GM19372 (cell line): ENCODE measurements at regions not wholly inside any gene's neighbourhood (a gene's known extent, or its start where the extent isn't known, plus 50 kb on each side); places are given as distances from the start of the nearest gene placed in this dataset.

ENCODE experiments used
- ATAC-seq: cut with Tn5 transposase; IDR thresholded peaks from one replicate; pipeline ENCODE4 v1.9.1; 2021; ENCODE audit warnings: mild to moderate bottlenecking, low read depth, moderate library complexity; ENCODE audit not compliant: unreplicated experiment

DNA sequence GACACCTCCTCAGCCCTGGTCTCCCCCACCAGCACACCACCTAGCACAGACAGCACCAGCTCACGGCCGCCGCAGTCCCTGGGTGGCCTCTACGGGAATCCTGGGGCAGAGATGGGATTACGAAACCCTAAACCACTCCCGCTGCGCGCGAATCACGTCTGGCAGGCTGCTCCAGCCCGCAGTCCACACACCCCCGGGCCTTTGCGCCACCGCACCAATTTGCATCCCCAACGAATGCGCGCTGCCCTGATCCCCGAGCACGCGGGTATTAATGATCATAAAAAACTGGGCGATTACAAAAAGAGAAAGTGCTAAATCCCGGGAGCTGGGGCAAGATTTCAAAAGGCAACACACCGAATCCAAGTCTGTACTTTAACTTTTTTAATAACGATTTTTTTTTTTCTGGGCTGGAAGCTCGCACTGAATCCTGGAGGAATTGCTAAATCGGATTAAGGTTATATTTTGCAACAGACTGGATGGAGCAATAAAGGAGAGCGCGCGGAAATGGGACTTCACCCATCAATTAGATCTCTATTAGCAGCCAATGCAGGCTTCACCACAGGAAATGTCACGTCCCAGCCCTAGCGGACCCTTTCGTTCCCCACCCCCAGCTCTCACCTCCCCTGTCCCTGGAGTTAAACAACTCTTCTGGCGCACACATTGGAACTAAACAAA, 69.8 kb upstream of the TMEM33 start:
- no peak for ATAC-seq

DNA sequence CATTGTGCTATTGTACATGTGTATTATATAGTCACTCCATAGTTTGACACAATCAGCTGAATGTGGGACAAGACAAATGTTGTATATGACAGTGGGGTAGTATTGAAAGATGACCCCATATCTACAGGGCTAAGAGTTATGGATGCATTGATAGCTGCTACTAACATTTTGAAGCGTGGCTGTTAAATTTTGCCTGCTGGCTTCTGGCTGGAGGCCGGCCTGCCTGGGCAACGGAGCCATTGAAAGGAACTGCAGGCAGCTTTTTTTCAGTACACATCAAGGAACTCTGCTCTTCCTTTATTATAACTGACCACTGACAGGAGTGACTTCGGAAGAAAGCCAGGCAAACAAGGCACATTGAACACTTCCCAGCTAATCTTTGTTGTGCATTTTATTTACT, 76.1 kb upstream of the TMEM33 start:
- no peak for ATAC-seq

DNA sequence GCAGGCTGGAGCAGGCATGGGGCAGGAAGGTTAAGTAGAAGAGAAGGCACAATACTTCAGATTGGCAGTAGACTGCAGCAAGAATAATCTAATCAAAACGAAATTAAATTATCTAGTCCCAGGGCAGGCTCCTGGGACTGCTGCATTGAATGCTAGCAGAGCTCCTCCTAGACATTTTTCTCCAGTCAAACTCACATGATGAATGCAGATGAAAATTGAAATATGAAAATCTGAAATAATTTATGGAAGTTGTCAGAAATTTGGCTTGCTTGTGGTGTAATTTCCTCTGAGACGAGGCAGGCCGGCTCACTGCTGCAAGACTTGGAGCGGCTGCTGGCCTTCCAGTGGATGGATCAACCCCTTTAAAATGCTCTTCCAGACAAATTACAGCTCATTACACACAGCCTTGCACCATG, 78.0 kb upstream of the TMEM33 start:
- ATAC-seq = no peak

- no peak for ATAC-seq
Measured at GRCh38 chr4:41856797-41857196, 78.4 kb upstream of the TMEM33 start.

DNA sequence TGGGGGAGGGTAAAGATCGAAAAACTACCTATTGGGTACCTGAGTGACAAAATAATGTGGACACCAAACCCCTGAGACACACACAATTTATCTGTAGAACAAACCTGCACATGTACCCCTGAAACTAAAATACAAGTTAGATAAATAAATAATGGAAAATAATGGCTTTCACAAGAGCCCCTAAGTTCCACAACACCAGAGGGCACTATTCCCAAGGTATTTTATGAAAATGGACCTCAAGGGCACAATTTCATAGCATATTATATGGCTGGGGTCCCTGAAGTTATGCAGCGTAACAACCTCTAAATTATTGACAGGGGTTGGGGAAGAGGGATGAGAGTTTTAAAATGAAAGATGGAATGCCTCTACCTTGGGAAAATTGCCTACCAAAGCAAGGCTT, 81.3 kb upstream of the TMEM33 start:
- ATAC-seq = no peak

DNA sequence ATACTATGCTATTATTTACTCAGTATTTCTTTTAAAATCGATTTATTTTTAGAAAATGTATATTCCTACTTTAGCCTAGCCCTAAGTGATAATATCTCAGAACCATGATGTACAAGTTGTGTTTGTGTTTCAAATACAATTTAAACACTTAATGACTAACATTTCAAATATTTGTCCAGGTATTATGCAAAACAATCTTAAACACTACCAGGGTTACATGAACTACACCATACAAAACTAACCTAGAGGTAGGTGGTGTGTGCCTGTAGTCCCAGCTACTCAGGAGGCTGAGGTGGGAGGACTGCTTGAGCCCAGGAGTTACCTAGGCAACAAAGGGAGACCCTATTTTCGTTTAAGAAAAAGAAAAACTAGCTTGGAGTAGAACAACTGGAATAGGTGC, 83.0 kb upstream of the TMEM33 start:
- no peak for ATAC-seq

DNA sequence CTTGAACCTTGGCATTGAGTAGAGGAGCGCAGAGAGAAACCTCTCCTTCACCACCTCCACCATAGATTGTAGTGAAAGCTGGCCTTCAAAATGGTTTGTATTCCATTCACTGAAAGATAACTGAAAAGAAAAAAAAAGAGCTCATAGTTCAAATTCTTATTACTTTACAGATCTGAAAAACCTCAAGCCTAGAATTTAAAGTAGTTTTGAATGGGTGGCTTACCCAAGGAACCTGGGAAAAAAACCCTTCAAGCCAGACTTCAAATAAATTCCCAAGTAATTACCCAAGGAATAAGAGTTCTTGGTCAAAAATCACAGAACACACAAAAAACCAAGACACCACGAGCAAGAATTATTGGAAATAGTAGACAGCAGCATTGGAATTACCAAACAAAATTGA, 83.6 kb upstream of the TMEM33 start:
- ATAC-seq = no peak

GRCh38 chr4:41844327-41844726, 90.9 kb upstream of the TMEM33 start:
- no peak for ATAC-seq

GRCh38 chr4:41839916-41840854, 91.7 kb upstream of the PHOX2B start:
- ATAC-seq = peak; percentile 57

DNA sequence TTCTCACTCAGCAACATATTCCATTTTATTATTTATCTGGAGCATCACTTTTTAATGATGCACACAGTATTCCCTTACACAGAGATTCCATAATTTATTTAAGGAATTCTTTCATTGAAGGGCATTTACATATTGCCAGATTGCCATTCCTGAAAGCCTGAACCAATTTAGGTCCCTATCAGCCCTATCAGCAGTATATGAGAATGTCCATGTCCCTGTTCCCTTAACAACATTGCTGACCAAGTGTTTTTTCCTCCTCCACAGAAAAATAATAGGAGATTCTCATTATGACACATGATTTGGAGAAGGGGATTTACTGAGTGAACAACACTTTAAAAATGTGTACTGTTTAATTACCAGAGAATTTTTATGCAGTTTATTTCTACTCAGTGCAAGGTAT, 90.1 kb upstream of the PHOX2B start:
- ATAC-seq = no peak

GRCh38 chr4:41835321-41835995, 86.9 kb upstream of the PHOX2B start:
- ATAC-seq = no peak

- ATAC-seq = no peak
Measured at GRCh38 chr4:41832961-41833360, 84.4 kb upstream of the PHOX2B start.

GRCh38 chr4:41822325-41822724, 73.8 kb upstream of the PHOX2B start:
- no peak for ATAC-seq

DNA sequence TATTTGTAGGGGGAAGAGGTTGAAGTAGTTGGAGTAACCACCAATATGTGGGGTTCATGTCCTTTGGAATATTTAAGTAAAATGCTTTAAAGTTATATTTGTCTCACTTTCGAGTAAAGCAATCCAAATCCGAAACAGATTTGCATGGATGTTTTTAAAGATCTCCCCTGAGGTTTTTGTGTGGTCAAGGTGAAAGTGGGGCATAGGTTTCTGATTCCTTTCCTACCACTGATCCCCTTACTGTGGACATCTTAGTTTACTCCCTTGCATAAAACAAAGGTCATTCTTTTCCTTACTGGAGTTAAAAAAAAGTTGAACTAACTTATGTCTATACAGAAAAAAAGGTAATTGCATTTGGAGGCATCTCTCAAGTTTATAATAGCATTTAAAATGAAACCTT, 71.9 kb upstream of the PHOX2B start:
- no peak for ATAC-seq

DNA sequence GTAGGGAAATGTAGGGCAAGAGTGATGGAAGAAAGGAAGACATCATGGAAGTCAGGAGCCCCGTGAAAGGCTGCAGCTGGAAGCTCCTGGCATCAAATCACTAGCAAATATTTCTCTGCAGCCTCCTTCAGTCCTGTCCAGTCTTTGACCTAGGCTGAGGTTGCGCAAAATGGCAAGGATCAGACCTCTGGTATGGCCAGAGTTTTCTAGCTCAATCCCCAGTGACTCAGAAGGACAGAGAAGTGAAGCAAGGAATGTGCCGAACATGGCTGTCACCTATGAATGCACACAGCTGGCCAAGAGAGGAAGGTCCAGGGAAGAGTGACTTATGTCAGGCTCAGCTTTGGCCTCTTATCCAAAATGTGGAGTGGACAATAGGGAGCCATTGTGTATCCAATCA, 71.1 kb upstream of the PHOX2B start:
- no peak for ATAC-seq

DNA sequence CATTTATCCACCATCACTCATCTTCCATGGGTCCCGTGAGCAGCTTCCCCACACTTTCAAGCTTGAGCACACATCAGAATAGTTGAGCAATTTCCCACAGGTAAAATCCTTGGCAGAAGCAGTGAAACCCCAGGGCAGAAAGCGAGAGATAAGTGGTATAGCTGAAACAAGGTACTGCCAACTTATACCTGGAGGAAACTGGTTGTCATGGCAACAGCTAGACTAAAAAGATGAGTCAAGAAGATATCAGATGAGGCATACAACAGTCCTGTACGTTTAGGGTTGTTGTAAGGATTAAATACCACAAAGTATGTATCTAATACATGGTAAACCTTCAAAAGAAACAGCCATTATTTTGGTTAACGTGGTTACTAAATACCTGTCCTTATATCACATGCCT, 66.9 kb upstream of the PHOX2B start:
- ATAC-seq = no peak

- no peak for ATAC-seq
Measured at GRCh38 chr4:41814565-41814964, 66.0 kb upstream of the PHOX2B start.

- ATAC-seq = no peak
Measured at GRCh38 chr4:41806807-41807206, 58.3 kb upstream of the PHOX2B start.

DNA sequence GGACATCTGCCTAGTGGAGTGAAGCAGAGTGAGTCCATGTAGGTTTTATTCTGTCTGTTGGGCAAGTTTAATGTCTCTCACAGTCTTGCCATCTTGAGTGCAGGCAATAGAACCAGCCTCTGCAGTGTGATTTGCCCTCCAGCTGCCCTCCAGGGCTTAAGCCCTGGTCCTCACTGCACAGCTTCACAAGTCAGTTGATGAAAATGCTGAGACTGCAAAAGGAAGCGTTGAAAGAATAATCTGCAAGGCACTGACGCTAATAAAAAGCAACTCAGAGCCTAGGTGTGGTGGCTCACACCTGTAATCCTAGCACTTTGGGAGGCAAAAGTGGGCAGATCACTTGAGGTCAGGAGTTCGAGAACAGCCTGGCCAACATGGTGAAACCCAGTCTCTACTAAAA, 54.1 kb upstream of the PHOX2B start:
- no peak for ATAC-seq

DNA sequence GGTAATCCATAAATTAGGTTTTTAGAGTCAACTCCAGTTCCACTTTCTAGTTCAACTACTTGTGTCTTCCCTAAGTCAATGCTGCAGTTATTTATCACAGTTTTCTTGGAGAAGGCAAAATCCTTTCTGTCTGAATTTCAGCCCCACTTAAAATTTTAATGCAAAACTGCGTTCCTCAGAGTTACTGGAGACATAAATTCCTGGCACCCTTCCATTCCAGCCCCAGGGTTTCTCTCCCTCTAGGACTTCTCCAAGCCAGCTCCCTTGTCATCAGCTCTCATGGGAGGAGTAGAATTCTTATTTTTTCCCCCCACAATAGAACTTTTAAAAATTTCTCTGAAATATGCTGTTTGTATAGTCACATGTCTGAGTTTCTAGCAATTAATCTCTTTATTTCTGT, 50.6 kb upstream of the PHOX2B start:
- ATAC-seq = no peak
